ENCODE measurements at regions not wholly inside any gene's neighbourhood (a gene's known extent, or its start where the extent isn't known, plus 50 kb on each side); places are given as distances from the start of the nearest gene placed in this dataset.
"Not testable (repeated sequence)": the region's sequence is repeated elsewhere in the genome, so short reads cannot be mapped to it uniquely, and the experiment has no call there.

- ATAC-seq; DNase-seq (ENCODE audit: low spot score): not testable (repeated sequence)
These were observed 205.8 kb downstream of the CCDC74A start for GRCh38 chr2:131733530-131733929.

- DNase-seq (ENCODE audit: low spot score); ATAC-seq: not testable (repeated sequence)
These were observed 208.7 kb downstream of the CCDC74A start for GRCh38 chr2:131736406-131736805.

- ATAC-seq; DNase-seq (ENCODE audit: low spot score): not testable (repeated sequence)
These were observed 210.8 kb downstream of the CCDC74A start for GRCh38 chr2:131738533-131738932.

GRCh38 chr2:131738996-131739434, 211.3 kb downstream of the CCDC74A start:
- peak; percentile 48 for ATAC-seq
- not testable (repeated sequence) for DNase-seq (ENCODE audit: low spot score)

- no peak for DNase-seq (ENCODE audit: low spot score)
- no peak for ATAC-seq
These were observed 226.2 kb downstream of the CCDC74A start for GRCh38 chr2:131753640-131754561.

- no peak for ATAC-seq
- DNase-seq (ENCODE audit: low spot score): no peak
These were observed 227.4 kb downstream of the CCDC74A start for GRCh38 chr2:131754929-131755720.

GRCh38 chr2:131756141-131756907, 228.6 kb downstream of the CCDC74A start:
- DNase-seq (ENCODE audit: low spot score): no peak
- no peak for ATAC-seq

- DNase-seq (ENCODE audit: low spot score); ATAC-seq: not testable (repeated sequence)
These were observed 231.3 kb downstream of the CCDC74A start for GRCh38 chr2:131758941-131759340.

GRCh38 chr2:131774955-131775555, 247.4 kb downstream of the CCDC74A start:
- ATAC-seq; DNase-seq (ENCODE audit: low spot score): not testable (repeated sequence)

- not testable (repeated sequence) for DNase-seq (ENCODE audit: low spot score)
These were observed 248.3 kb downstream of the CCDC74A start for GRCh38 chr2:131775903-131776506.

GRCh38 chr2:131780446-131780845, 252.8 kb downstream of the CCDC74A start:
- not testable (repeated sequence) for ATAC-seq; DNase-seq (ENCODE audit: low spot score)

More at GRCh38 chr2:131775903-131776506, 248.3 kb downstream of the CCDC74A start:
- ATAC-seq: not testable (repeated sequence)

GRCh38 chr2:131801210-131801744, 273.6 kb downstream of the CCDC74A start:
- DNase-seq (ENCODE audit: low spot score) (no peak), ATAC-seq (no peak)

GRCh38 chr2:131801745-131802350, 274.2 kb downstream of the CCDC74A start:
- ATAC-seq: peak; percentile 95
- peak; percentile 78 for DNase-seq (ENCODE audit: low spot score)

- not testable (repeated sequence) for DNase-seq (ENCODE audit: low spot score)
- ATAC-seq: peak; percentile 52
These were observed 274.7 kb downstream of the CCDC74A start for GRCh38 chr2:131802351-131802836.

GRCh38 chr2:131803237-131803636, 275.5 kb downstream of the CCDC74A start:
- ATAC-seq; DNase-seq (ENCODE audit: low spot score): not testable (repeated sequence)

GRCh38 chr2:131812605-131813004, 284.9 kb downstream of the CCDC74A start:
- ATAC-seq; DNase-seq (ENCODE audit: low spot score): not testable (repeated sequence)

- not testable (repeated sequence) for ATAC-seq; DNase-seq (ENCODE audit: low spot score)
These were observed 285.7 kb downstream of the CCDC74A start for GRCh38 chr2:131813378-131813777.

GRCh38 chr2:131818267-131818973, 290.7 kb downstream of the CCDC74A start:
- not testable (repeated sequence) for ATAC-seq; DNase-seq (ENCODE audit: low spot score)
